H9 (cell line): ENCODE measurements at regions not wholly inside any gene's neighbourhood (a gene's known extent, or its start where the extent isn't known, plus 50 kb on each side); places are given as distances from the start of the nearest gene placed in this dataset.

Source experiments
- DNase-seq: peaks from one replicate; pipeline ENCODE4 v3.0.0-alpha.2; 2017
- H2AFZ ChIP-seq: one replicate; pipeline ENCODE4 v1.6.1; 2013; ENCODE audit warnings: mild to moderate bottlenecking, low read length, control low read depth, moderate library complexity
- H2AK5ac ChIP-seq: 2 replicates; pipeline ENCODE4 v1.6.1; 2013; ENCODE audit warnings: low read length, control low read depth, mixed read lengths; ENCODE audit not compliant: insufficient read length
- H2BK120ac ChIP-seq: one replicate; pipeline ENCODE4 v1.6.1; 2013; ENCODE audit warnings: low read depth, mild to moderate bottlenecking, low read length, control low read depth, inconsistent platforms; ENCODE audit not compliant: poor library complexity, severe bottlenecking
- H2BK12ac ChIP-seq: 2 replicates; pipeline ENCODE4 v1.6.1; 2013; ENCODE audit warnings: low read length, control low read depth, mixed read lengths, low read depth; ENCODE audit not compliant: insufficient read length
- H2BK15ac ChIP-seq: 2 replicates; pipeline ENCODE4 v1.6.1; 2013; ENCODE audit warnings: low read depth, low read length, control low read depth
- H2BK20ac ChIP-seq: one replicate; pipeline ENCODE4 v1.6.1; 2013; ENCODE audit warnings: low read depth, mild to moderate bottlenecking, low read length, control low read depth, inconsistent platforms; ENCODE audit not compliant: poor library complexity, severe bottlenecking
- H2BK5ac ChIP-seq: 2 replicates; pipeline ENCODE4 v1.6.1; 2013; ENCODE audit warnings: low read length, control low read depth, mixed read lengths; ENCODE audit not compliant: insufficient read length
- H3K14ac ChIP-seq: 2 replicates; pipeline ENCODE4 v1.6.1; 2013; ENCODE audit warnings: low read length, control low read depth; ENCODE audit not compliant: insufficient read depth
- H3K18ac ChIP-seq: 2 replicates; pipeline ENCODE4 v1.6.1; 2013; ENCODE audit warnings: low read depth, mild to moderate bottlenecking, mixed read lengths, low read length, control low read depth; ENCODE audit not compliant: insufficient read length
- H3K23ac ChIP-seq: 2 replicates; pipeline ENCODE4 v1.6.1; 2013; ENCODE audit warnings: low read length, control low read depth, mixed read lengths, low read depth; ENCODE audit not compliant: insufficient read length
- H3K23me2 ChIP-seq: 2 replicates; pipeline ENCODE4 v1.6.1; 2013; ENCODE audit warnings: low read depth, mild to moderate bottlenecking, mixed read lengths, low read length, control low read depth; ENCODE audit not compliant: insufficient read length, poor library complexity, severe bottlenecking
- H3K27ac ChIP-seq: 2 replicates; pipeline ENCODE4 v1.5.1; 2013; ENCODE audit warnings: low read length, control low read depth, mixed read lengths, low read depth; ENCODE audit not compliant: insufficient read length
- H3K27me3 ChIP-seq: 2 replicates; pipeline ENCODE4 v1.6.1; 2013; ENCODE audit warnings: low read length, control low read depth, inconsistent platforms; ENCODE audit not compliant: insufficient read depth
- H3K4ac ChIP-seq: 2 replicates; pipeline ENCODE4 v1.6.1; 2013; ENCODE audit warnings: low read depth, mild to moderate bottlenecking, control low read depth, inconsistent platforms, low read length, moderate library complexity
- H3K4me1 ChIP-seq: 2 replicates; pipeline ENCODE4 v1.6.1; 2013; ENCODE audit warnings: low read length, control low read depth, inconsistent platforms; ENCODE audit not compliant: insufficient read depth
- H3K4me2 ChIP-seq: 2 replicates; pipeline ENCODE4 v1.6.1; 2013; ENCODE audit warnings: low read length, control low read depth, mixed read lengths; ENCODE audit not compliant: insufficient read length, insufficient read depth
- H3K56ac ChIP-seq: 2 replicates; pipeline ENCODE4 v1.6.1; 2013; ENCODE audit warnings: low read depth, mild to moderate bottlenecking, mixed read lengths, low read length, control low read depth; ENCODE audit not compliant: insufficient read length
- H3K79me1 ChIP-seq: 2 replicates; pipeline ENCODE4 v1.6.1; 2013; ENCODE audit warnings: low read depth, mild to moderate bottlenecking, moderate library complexity, low read length, control low read depth, inconsistent platforms; ENCODE audit not compliant: insufficient read depth, poor library complexity, severe bottlenecking
- H3K79me2 ChIP-seq: 2 replicates; pipeline ENCODE4 v1.6.1; 2013; ENCODE audit warnings: low read length, control low read depth, inconsistent platforms; ENCODE audit not compliant: insufficient read depth
- H3K9ac ChIP-seq: 2 replicates; pipeline ENCODE4 v1.6.1; 2013; ENCODE audit warnings: low read length, control low read depth, mixed read lengths; ENCODE audit not compliant: insufficient read length; ENCODE audit errors: extremely low read depth
- H3K9me3 ChIP-seq: one replicate; pipeline ENCODE4 v1.6.1; 2013; ENCODE audit warnings: low read depth, low read length, inconsistent platforms; ENCODE audit not compliant: control insufficient read depth
- H3T11ph ChIP-seq: one replicate; pipeline ENCODE4 v1.6.1; 2013; ENCODE audit warnings: mild to moderate bottlenecking, low read length, control low read depth, inconsistent platforms
- H4K20me1 ChIP-seq: one replicate; pipeline ENCODE4 v1.6.1; 2013; ENCODE audit not compliant: control insufficient read depth, insufficient read length, insufficient read depth
- H4K5ac ChIP-seq: 2 replicates; pipeline ENCODE4 v1.6.1; 2013; ENCODE audit warnings: low read depth, mild to moderate bottlenecking, mixed read lengths, low read length, control low read depth; ENCODE audit not compliant: insufficient read length
- H4K8ac ChIP-seq: replicated peaks from 2 replicates; pipeline ENCODE4 v1.6.1; 2013; ENCODE audit warnings: low read length, control low read depth, mixed read lengths, low read depth; ENCODE audit not compliant: insufficient read length
- H4K91ac ChIP-seq: 2 replicates; pipeline ENCODE4 v1.6.1; 2013; ENCODE audit warnings: low read depth, mild to moderate bottlenecking, moderate library complexity, mixed read lengths, low read length, control low read depth; ENCODE audit not compliant: insufficient read length
- H3K27ac Mint-ChIP-seq, 3 experiments: 2 replicates in 2 of 3; 3 replicates in 1 of 3; pipeline ENCODE4 v1.8.0; 2020 to 2021; ENCODE audit warnings: mixed read lengths in 3 of 3, mild to moderate bottlenecking in 1 of 3, moderate library complexity in 1 of 3
- H3K27me3 Mint-ChIP-seq: 2 replicates; pipeline ENCODE4 v1.8.0; 2021; ENCODE audit warnings: low read depth, mild to moderate bottlenecking, moderate library complexity, mixed read lengths
- H3K36me3 Mint-ChIP-seq, 3 experiments: 2 replicates in 2 of 3; 3 replicates in 1 of 3; pipeline ENCODE4 v1.8.0; 2020 to 2021; ENCODE audit warnings: low read depth in 3 of 3, mixed read lengths in 3 of 3; ENCODE audit not compliant: insufficient read depth in 1 of 3
- H3K4me1 Mint-ChIP-seq, 2 experiments: 2 replicates each; pipeline ENCODE4 v1.8.0; 2020; ENCODE audit warnings: mixed read lengths in 2 of 2
- H3K4me3 Mint-ChIP-seq, 2 experiments: 2 replicates in 1 of 2; 3 replicates in 1 of 2; pipeline ENCODE4 v1.8.0; 2020 to 2021; ENCODE audit warnings: mild to moderate bottlenecking in 2 of 2, mixed read lengths in 2 of 2, moderate library complexity in 1 of 2
- H3K9me3 Mint-ChIP-seq, 2 experiments: 2 replicates in 1 of 2; 3 replicates in 1 of 2; pipeline ENCODE4 v1.8.0; 2020; ENCODE audit warnings: mild to moderate bottlenecking in 2 of 2, mixed read lengths in 2 of 2, moderate library complexity in 1 of 2
- WGBS: extraction: QIAGEN DNeasy Blood & Tissue Kit; methylation state at CpG from one replicate; pipeline ENCODE4 v1.1.7; 2013; ENCODE audit warnings: missing lambda C conversion rate, low lambda C conversion rate, mixed read lengths; ENCODE audit not compliant: insufficient read length; ENCODE audit errors: extremely low coverage; 5-methylcytosine and 5-hydroxymethylcytosine counted together
- TF ChIP-seq, protein P1 (sequence below): fragments of 200-600 bp; sonication (generic); conservative IDR thresholded peaks from 3 replicates; pipeline ENCODE4 v1.8.0; 2021; ENCODE audit warnings: antibody characterized with exemption, mild to moderate bottlenecking

DNA sequence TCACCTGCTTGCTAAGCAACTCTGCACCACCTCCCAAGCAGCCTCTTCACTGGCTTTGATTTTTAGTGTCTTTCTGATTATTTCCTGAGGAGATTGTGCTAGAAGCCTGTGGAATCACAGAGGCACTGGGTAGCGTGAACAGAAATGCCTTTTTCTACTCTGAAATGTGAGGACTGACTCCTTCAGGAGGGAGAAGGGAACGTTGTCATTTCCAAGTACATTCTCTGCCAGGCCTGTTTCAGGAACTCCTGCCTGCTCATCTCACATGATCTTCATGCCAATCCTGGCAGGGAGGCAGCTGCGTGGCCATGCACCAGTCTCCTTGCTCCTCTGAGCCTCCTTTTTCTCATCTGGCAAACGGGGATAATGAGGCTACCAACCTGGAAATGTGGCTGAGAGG, 49.8 kb upstream of the PRDM11 start:
- Histone ChIP-seq H2BK15ac (no peak overlapping the region), H4K8ac (no peak overlapping the region), H2BK120ac (no peak overlapping the region), H2BK12ac (no peak overlapping the region), H2AFZ (no peak overlapping the region), H3K23ac (no peak overlapping the region), H3K4ac (no peak overlapping the region), H3K4me1 (peaks cover 2% of the 10 kb centered on the region; the same call in 1 of the 2 replicates), H3K4me2 (no peak overlapping the region), H3K56ac (no peak overlapping the region), H3K27ac (no peak overlapping the region), H4K5ac (no peak overlapping the region), H3K23me2 (no peaks in the 10 kb centered on the region), H2BK5ac (no peak overlapping the region), H3K9me3 (no peaks in the 10 kb centered on the region), H2BK20ac (no peak overlapping the region), H4K20me1 (no peaks in the 10 kb centered on the region), H3K18ac (no peak overlapping the region), H3K9ac (no peak overlapping the region), H3K79me1 (no peaks in the 10 kb centered on the region), H3T11ph (no peak overlapping the region), H2AK5ac (no peak overlapping the region), H3K27me3 (no peaks in the 10 kb centered on the region), H4K91ac (no peak overlapping the region), H3K14ac (no peak overlapping the region), H3K79me2 (no peaks in the 10 kb centered on the region)
- Mint-ChIP-seq H3K27ac (no peak overlapping the region), H3K4me3 (no peak overlapping the region), H3K4me1 (peaks cover 24 to 39% of the 10 kb centered on the region in 2 experiments), H3K27me3 (peaks cover 12% of the 10 kb centered on the region), H3K9me3 (no peaks in the 10 kb centered on the region), H3K36me3 (no peaks in the 10 kb centered on the region)
- DNase-seq = no peak
- no CpG with 5 or more reads among the region's 4 CpGs for WGBS
- TF ChIP-seq, protein P1, sequence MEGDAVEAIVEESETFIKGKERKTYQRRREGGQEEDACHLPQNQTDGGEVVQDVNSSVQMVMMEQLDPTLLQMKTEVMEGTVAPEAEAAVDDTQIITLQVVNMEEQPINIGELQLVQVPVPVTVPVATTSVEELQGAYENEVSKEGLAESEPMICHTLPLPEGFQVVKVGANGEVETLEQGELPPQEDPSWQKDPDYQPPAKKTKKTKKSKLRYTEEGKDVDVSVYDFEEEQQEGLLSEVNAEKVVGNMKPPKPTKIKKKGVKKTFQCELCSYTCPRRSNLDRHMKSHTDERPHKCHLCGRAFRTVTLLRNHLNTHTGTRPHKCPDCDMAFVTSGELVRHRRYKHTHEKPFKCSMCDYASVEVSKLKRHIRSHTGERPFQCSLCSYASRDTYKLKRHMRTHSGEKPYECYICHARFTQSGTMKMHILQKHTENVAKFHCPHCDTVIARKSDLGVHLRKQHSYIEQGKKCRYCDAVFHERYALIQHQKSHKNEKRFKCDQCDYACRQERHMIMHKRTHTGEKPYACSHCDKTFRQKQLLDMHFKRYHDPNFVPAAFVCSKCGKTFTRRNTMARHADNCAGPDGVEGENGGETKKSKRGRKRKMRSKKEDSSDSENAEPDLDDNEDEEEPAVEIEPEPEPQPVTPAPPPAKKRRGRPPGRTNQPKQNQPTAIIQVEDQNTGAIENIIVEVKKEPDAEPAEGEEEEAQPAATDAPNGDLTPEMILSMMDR = no peak
